MG63 (cell line): ENCODE measurements at regions not wholly inside any gene's neighbourhood (a gene's known extent, or its start where the extent isn't known, plus 50 kb on each side); places are given as distances from the start of the nearest gene placed in this dataset.

Source experiments
- DNase-seq: peaks from one replicate; pipeline ENCODE4 v3.0.0-alpha.2; 2020
- H3K27me3 ChIP-seq: fragments of 250-450 bp; sonication (Bioruptor Pico); 2 replicates; pipeline ENCODE4 v1.5.1; 2020; ENCODE audit warnings: mild to moderate bottlenecking, moderate library complexity
- H3K36me3 ChIP-seq: fragments of 250-450 bp; sonication (Bioruptor Pico); 2 replicates; pipeline ENCODE4 v1.5.1; 2020; ENCODE audit warnings: mild to moderate bottlenecking, moderate library complexity
- H3K4me3 ChIP-seq: fragments of 250-450 bp; sonication (Bioruptor Pico); 2 replicates; pipeline ENCODE4 v1.5.1; 2020; ENCODE audit warnings: mild to moderate bottlenecking, moderate library complexity
- H3K9me3 ChIP-seq: fragments of 250-450 bp; sonication (Bioruptor Pico); 2 replicates; pipeline ENCODE4 v1.5.1; 2020; ENCODE audit warnings: mild to moderate bottlenecking, moderate library complexity

GRCh38 chr12:46131732-46132469 is 136.9 kb downstream of the SLC38A1 start:
- Histone ChIP-seq H3K9me3 (no peaks in the 10 kb centered on the region), H3K4me3 (no peak overlapping the region)
- DNase-seq: no peak

GRCh38 chr12:46127656-46128055 is 137.3 kb upstream of the SCAF11 start:
- Histone ChIP-seq H3K36me3 (no peaks in the 10 kb centered on the region), H3K4me3 (no peak overlapping the region), H3K27me3 (no peaks in the 10 kb centered on the region), H3K9me3 (no peaks in the 10 kb centered on the region)
- no peak for DNase-seq

More at GRCh38 chr12:46131732-46132469, 136.9 kb downstream of the SLC38A1 start:
- H3K36me3 ChIP-seq: no peaks in the 10 kb centered on the region
- no peaks in the 10 kb centered on the region for H3K27me3 ChIP-seq

GRCh38 chr12:46126050-46126727 is 135.8 kb upstream of the SCAF11 start:
- no peak overlapping the region; the same call in 1 of the 2 replicates for H3K4me3 ChIP-seq
- H3K9me3 ChIP-seq: no peaks in the 10 kb centered on the region
- no peaks in the 10 kb centered on the region for H3K27me3 ChIP-seq
- H3K36me3 ChIP-seq: no peaks in the 10 kb centered on the region
- no peak for DNase-seq

- DNase-seq: peak; percentile 60
- Histone ChIP-seq H3K9me3 (no peaks in the 10 kb centered on the region), H3K4me3 (peak overlapping the region; percentile 28), H3K27me3 (no peaks in the 10 kb centered on the region), H3K36me3 (no peaks in the 10 kb centered on the region)
These were observed 134.7 kb upstream of the SCAF11 start for GRCh38 chr12:46124848-46125619.

- H3K27me3 ChIP-seq: no peaks in the 10 kb centered on the region
- H3K36me3 ChIP-seq: no peaks in the 10 kb centered on the region
- H3K4me3 ChIP-seq: no peak overlapping the region
- no peak for DNase-seq
- no peaks in the 10 kb centered on the region for H3K9me3 ChIP-seq
These were observed 133.9 kb upstream of the SCAF11 start for GRCh38 chr12:46124132-46124847.

GRCh38 chr12:46112364-46112763 is 122.0 kb upstream of the SCAF11 start:
- no peaks in the 10 kb centered on the region for H3K36me3 ChIP-seq
- no peak overlapping the region for H3K4me3 ChIP-seq
- no peaks in the 10 kb centered on the region for H3K27me3 ChIP-seq
- H3K9me3 ChIP-seq: peaks cover 8% of the 10 kb centered on the region
- DNase-seq: no peak

GRCh38 chr12:46111715-46112114 is 121.3 kb upstream of the SCAF11 start:
- Histone ChIP-seq H3K36me3 (no peaks in the 10 kb centered on the region), H3K27me3 (no peaks in the 10 kb centered on the region), H3K9me3 (peaks cover 8% of the 10 kb centered on the region), H3K4me3 (no peak overlapping the region)
- DNase-seq: no peak

GRCh38 chr12:46110928-46111699 is 120.7 kb upstream of the SCAF11 start:
- Histone ChIP-seq H3K9me3 (peaks cover 8% of the 10 kb centered on the region), H3K27me3 (no peaks in the 10 kb centered on the region), H3K36me3 (no peaks in the 10 kb centered on the region), H3K4me3 (no peak overlapping the region)
- DNase-seq: no peak

GRCh38 chr12:46110223-46110611 is 119.8 kb upstream of the SCAF11 start:
- no peak for DNase-seq
- Histone ChIP-seq H3K36me3 (no peaks in the 10 kb centered on the region), H3K9me3 (peaks cover 8% of the 10 kb centered on the region), H3K4me3 (no peak overlapping the region), H3K27me3 (no peaks in the 10 kb centered on the region)

GRCh38 chr12:46109343-46110222 is 119.2 kb upstream of the SCAF11 start:
- no peak overlapping the region for H3K4me3 ChIP-seq
- H3K27me3 ChIP-seq: no peaks in the 10 kb centered on the region

GRCh38 chr12:46108721-46109120 is 118.3 kb upstream of the SCAF11 start:
- H3K4me3 ChIP-seq: no peak overlapping the region
- DNase-seq: no peak
- H3K36me3 ChIP-seq: no peaks in the 10 kb centered on the region
- H3K27me3 ChIP-seq: no peaks in the 10 kb centered on the region
- peaks cover 8% of the 10 kb centered on the region for H3K9me3 ChIP-seq

More at GRCh38 chr12:46109343-46110222, 119.2 kb upstream of the SCAF11 start:
- Histone ChIP-seq H3K9me3 (peaks cover 8% of the 10 kb centered on the region), H3K36me3 (no peaks in the 10 kb centered on the region)
- DNase-seq: no peak

GRCh38 chr12:46107591-46107990 is 117.2 kb upstream of the SCAF11 start:
- H3K9me3 ChIP-seq: peaks cover 5% of the 10 kb centered on the region
- DNase-seq: no peak
- H3K27me3 ChIP-seq: no peaks in the 10 kb centered on the region
- H3K4me3 ChIP-seq: no peak overlapping the region
- H3K36me3 ChIP-seq: no peaks in the 10 kb centered on the region

GRCh38 chr12:46105735-46106134 is 115.4 kb upstream of the SCAF11 start:
- no peak overlapping the region for H3K4me3 ChIP-seq
- no peaks in the 10 kb centered on the region for H3K36me3 ChIP-seq
- H3K9me3 ChIP-seq: no peaks in the 10 kb centered on the region
- no peaks in the 10 kb centered on the region for H3K27me3 ChIP-seq
- DNase-seq: no peak

- DNase-seq: no peak
- H3K36me3 ChIP-seq: no peaks in the 10 kb centered on the region
- H3K27me3 ChIP-seq: no peaks in the 10 kb centered on the region
- no peaks in the 10 kb centered on the region for H3K9me3 ChIP-seq
- H3K4me3 ChIP-seq: no peak overlapping the region
These were observed 113.4 kb upstream of the SCAF11 start for GRCh38 chr12:46103559-46104383.

GRCh38 chr12:46101485-46101869 is 111.1 kb upstream of the SCAF11 start:
- H3K4me3 ChIP-seq: no peak overlapping the region
- no peaks in the 10 kb centered on the region for H3K27me3 ChIP-seq
- no peak for DNase-seq
- H3K36me3 ChIP-seq: no peaks in the 10 kb centered on the region
- H3K9me3 ChIP-seq: no peaks in the 10 kb centered on the region
